OCI-LY1 (cell line): ENCODE measurements at regions not wholly inside any gene's neighbourhood (a gene's known extent, or its start where the extent isn't known, plus 50 kb on each side); places are given as distances from the start of the nearest gene placed in this dataset.

Experiments
- H2AFZ ChIP-seq: fragments of 200-600 bp; sonication (generic), shearing (Covaris generic); 2 replicates; pipeline ENCODE4 v1.6.0; 2014; ENCODE audit warnings: antibody characterized with exemption, mild to moderate bottlenecking, low read length
- H3F3A ChIP-seq: fragments of 200-600 bp; sonication (generic), shearing (Covaris generic); 2 replicates; pipeline ENCODE4 v1.6.0; 2014; ENCODE audit warnings: mild to moderate bottlenecking, antibody characterized with exemption, low read length, moderate library complexity; ENCODE audit not compliant: insufficient read depth
- H3K27ac ChIP-seq: fragments of 200-600 bp; sonication (generic); 2 replicates; pipeline ENCODE4 v1.5.1; 2014; ENCODE audit warnings: low read length, mixed run types, mild to moderate bottlenecking, low read depth; ENCODE audit not compliant: poor library complexity, severe bottlenecking
- H3K27me3 ChIP-seq: fragments of 200-600 bp; sonication (generic); 2 replicates; pipeline ENCODE4 v1.6.0; 2014; ENCODE audit warnings: antibody characterized with exemption, mild to moderate bottlenecking, low read length, moderate library complexity; ENCODE audit not compliant: insufficient read depth
- H3K36me3 ChIP-seq: fragments of 200-600 bp; sonication (generic); 2 replicates; pipeline ENCODE4 v1.6.1; 2014; ENCODE audit warnings: mild to moderate bottlenecking, antibody characterized with exemption, low read length, moderate library complexity, mixed read lengths; ENCODE audit not compliant: insufficient read depth
- H3K4me1 ChIP-seq: fragments of 200-600 bp; sonication (generic); 2 replicates; pipeline ENCODE4 v1.5.1; 2014; ENCODE audit warnings: mild to moderate bottlenecking, low read length, moderate library complexity; ENCODE audit not compliant: insufficient read depth, severe bottlenecking
- H3K4me2 ChIP-seq: fragments of 200-600 bp; sonication (generic), shearing (Covaris generic); 2 replicates; pipeline ENCODE4 v1.6.1; 2014; ENCODE audit warnings: low read length
- H3K4me3 ChIP-seq: fragments of 200-600 bp; sonication (generic); 2 replicates; pipeline ENCODE4 v1.5.1; 2014; ENCODE audit warnings: low read length, low read depth, mild to moderate bottlenecking, mixed read lengths; ENCODE audit not compliant: poor library complexity, severe bottlenecking
- H3K79me2 ChIP-seq: fragments of 200-600 bp; shearing (Covaris generic); 2 replicates; pipeline ENCODE4 v1.6.1; 2016; ENCODE audit warnings: mixed run types, low read length, mixed read lengths; ENCODE audit not compliant: insufficient read depth
- H3K9ac ChIP-seq: fragments of 200-600 bp; sonication (generic), shearing (Covaris generic); 2 replicates; pipeline ENCODE4 v1.6.1; 2014; ENCODE audit warnings: mild to moderate bottlenecking, low read length, mixed read lengths
- H3K9me2 ChIP-seq: fragments of 200-600 bp; sonication (generic), shearing (Covaris generic); 2 replicates; pipeline ENCODE4 v1.6.1; 2014; ENCODE audit warnings: low read depth, mild to moderate bottlenecking, low read length, mixed read lengths
- H3K9me3 ChIP-seq: fragments of 200-600 bp; shearing (Covaris generic); 2 replicates; pipeline ENCODE4 v1.6.1; 2014; ENCODE audit warnings: low read length, mixed read lengths
- H4K20me1 ChIP-seq: fragments of 200-600 bp; sonication (generic), shearing (Covaris generic); 2 replicates; pipeline ENCODE4 v1.6.0; 2016; ENCODE audit warnings: mild to moderate bottlenecking, low read length; ENCODE audit not compliant: insufficient read depth
- CTCF ChIP-seq: fragments of 200-600 bp; sonication (generic), shearing (Covaris generic); IDR thresholded peaks from 2 replicates; pipeline ENCODE4 v1.5.1; 2017; ENCODE audit warnings: mild to moderate bottlenecking, antibody characterized with exemption, low read length, moderate library complexity, mixed read lengths
- EZH2 ChIP-seq: fragments of 200-600 bp; sonication (generic), shearing (Covaris generic); IDR thresholded peaks from 2 replicates; pipeline ENCODE4 v1.8.0; 2017; ENCODE audit warnings: borderline replicate concordance, mixed run types, mild to moderate bottlenecking, antibody characterized with exemption, low read length, moderate library complexity, mixed read lengths

GRCh38 chr1:232183266-232183800 lies 446.6 kb downstream of the SIPA1L2 start:
- Histone ChIP-seq H2AFZ (no peak overlapping the region), H3K27ac (no peak overlapping the region), H3K4me3 (no peak overlapping the region), H3K9ac (no peak overlapping the region), H3K79me2 (no peaks in the 10 kb centered on the region), H3K4me2 (no peak overlapping the region), H3K27me3 (no peaks in the 10 kb centered on the region), H3K4me1 (no peaks in the 10 kb centered on the region), H3K36me3 (no peaks in the 10 kb centered on the region), H3F3A (no peaks in the 10 kb centered on the region), H3K9me3 (no peaks in the 10 kb centered on the region), H3K9me2 (no peaks in the 10 kb centered on the region), H4K20me1 (no peaks in the 10 kb centered on the region)
- no peak for TF ChIP-seq CTCF
- TF ChIP-seq EZH2, result no peak

- Histone ChIP-seq H3K9me2 (no peaks in the 10 kb centered on the region), H3K9me3 (no peaks in the 10 kb centered on the region), H3K9ac (no peak overlapping the region), H3K27me3 (no peaks in the 10 kb centered on the region), H3K27ac (no peak overlapping the region), H3K4me2 (no peak overlapping the region), H3F3A (no peaks in the 10 kb centered on the region), H3K36me3 (no peaks in the 10 kb centered on the region), H3K79me2 (no peaks in the 10 kb centered on the region), H4K20me1 (no peaks in the 10 kb centered on the region), H2AFZ (no peak overlapping the region), H3K4me1 (no peaks in the 10 kb centered on the region), H3K4me3 (no peak overlapping the region)
- TF ChIP-seq EZH2 (no peak), CTCF (no peak)
Observed at GRCh38 chr1:232182236-232182635, 447.7 kb downstream of the SIPA1L2 start.

GRCh38 chr1:232180779-232181136 lies 449.2 kb downstream of the SIPA1L2 start:
- Histone ChIP-seq H3K9me3 (no peaks in the 10 kb centered on the region), H3K27ac (no peak overlapping the region), H3K4me3 (no peak overlapping the region), H2AFZ (no peak overlapping the region), H3K9ac (no peak overlapping the region), H3K4me1 (no peaks in the 10 kb centered on the region), H4K20me1 (no peaks in the 10 kb centered on the region), H3K9me2 (no peaks in the 10 kb centered on the region), H3K79me2 (no peaks in the 10 kb centered on the region), H3K4me2 (no peak overlapping the region), H3F3A (no peaks in the 10 kb centered on the region), H3K36me3 (no peaks in the 10 kb centered on the region), H3K27me3 (no peaks in the 10 kb centered on the region)
- no peak for TF ChIP-seq EZH2
- TF ChIP-seq CTCF, result no peak
